Heart left ventricle (tissue), 16 donors: ENCODE measurements at regions not wholly inside any gene's neighbourhood (a gene's known extent, or its start where the extent isn't known, plus 50 kb on each side); places are given as distances from the start of the nearest gene placed in this dataset.

Source experiments
- ATAC-seq, 4 donors: fragments of 200-7000 bp; cut with Tn5 transposase; one replicate each; pipeline ENCODE4 v1.9.1; 2020 to 2022; ENCODE audit warnings: moderate library complexity in 4 of 4, mild to moderate bottlenecking in 3 of 4, moderate number of reproducible peaks in 1 of 4
- DNase-seq, 5 donors: peaks; one replicate each; pipeline ENCODE4 v3.0.0-alpha.2; 2020
- H3K27ac ChIP-seq, 12 donors: fragments of 200-600 bp; sonication (generic) in 4 of 12; one replicate each; pipeline versions ENCODE4 v1.5.0 to v1.8.0; 2016 to 2022; ENCODE audit warnings: mild to moderate bottlenecking in 2 of 12
- H3K27me3 ChIP-seq, 9 donors: fragments of 200-600 bp; sonication (generic) in 2 of 9; one replicate each; pipeline versions ENCODE4 v1.5.1 to v1.8.0; 2016 to 2022; ENCODE audit warnings: mild to moderate bottlenecking in 3 of 9
- H3K36me3 ChIP-seq, 9 donors: fragments of 200-600 bp; sonication (generic) in 2 of 9; one replicate each; pipeline versions ENCODE4 v1.5.0 to v1.8.0; 2018 to 2022; ENCODE audit warnings: mild to moderate bottlenecking in 2 of 9
- H3K4me1 ChIP-seq, 12 donors: fragments of 200-600 bp; sonication (generic) in 4 of 12; one replicate each; pipeline versions ENCODE4 v1.5.0 to v1.8.0; 2016 to 2022; ENCODE audit warnings: mild to moderate bottlenecking in 3 of 12
- H3K4me3 ChIP-seq, 12 donors: fragments of 200-600 bp; sonication (generic) in 4 of 12; one replicate each; pipeline versions ENCODE4 v1.5.0 to v1.8.0; 2017 to 2022; ENCODE audit warnings: mild to moderate bottlenecking in 9 of 12, moderate library complexity in 4 of 12
- H3K9me3 ChIP-seq, 12 donors: fragments of 200-600 bp; sonication (generic) in 4 of 12; one replicate each; pipeline versions ENCODE4 v1.5.0 to v1.8.0; 2016 to 2022; ENCODE audit warnings: mild to moderate bottlenecking in 1 of 12
- CTCF ChIP-seq, 12 donors: fragments of 200-600 bp; sonication (generic) in 4 of 12; IDR thresholded peaks; one replicate each; pipeline versions ENCODE4 v1.5.0 to v1.8.0; 2018 to 2022; ENCODE audit warnings: antibody characterized with exemption in 12 of 12, mild to moderate bottlenecking in 5 of 12
- POLR2A ChIP-seq, 2 donors: fragments of 450-650 bp; IDR thresholded peaks; one replicate each; pipeline ENCODE4 v1.6.1; 2017; ENCODE audit warnings: antibody characterized with exemption in 2 of 2, mild to moderate bottlenecking in 2 of 2, moderate library complexity in 2 of 2
- WGBS, 4 donors: extraction: QIAGEN DNeasy Blood & Tissue Kit in 2 of 4; methylation state at CpG; one replicate each; pipeline versions ENCODE4 v1.1.5 to v1.1.7; 2013 to 2018; 5-methylcytosine and 5-hydroxymethylcytosine counted together
- intact Hi-C, 10 donors: fragments of 100-400 bp; cut with DNase I; formaldehyde crosslinking; loops; one replicate each; pipeline versions ENCODE4 v1.11.1 to v1.14.2; 2022
- donor health status: ischemic (EF 13 %, LVEDD 7.1; RV severe dilation, severe dysfunction).
- donor health status: healthy with polysubstance abuse.
- donor health status: DM: no; HTN: yes; CAD: no.
- donor health status: DM: no; HTN: no; CAD: no.
- donor health status: ischemic (EF 25% LVEDD 6.9; RV normal size, moderate dysfunction).
- donor health status: ischemic (EF 25% LVEDD 5.7; RV mildly dilated, moderate dysfunction).
- donor health status: healthy.
- donor health status: DM: yes; HTN: yes; CAD: no.
- donor health status: ischemic (EF 35%, LVEDD 5.7; RV mildly dilated, moderate dysfunction).
- donor health status: nonischemic (EF 11% LVEDD 7.7; RV severe dilation, severe dysfunction).
- donor health status: DM: yes; HTN: yes; CAD: no.
- donor health status: PGD.
- donor health status: ischemic (EF 29% LVEDD 5.4; RV normal size, mild dysfunction).
- donor health status: nonischemic (EF 23%, LVEDD 6.1; RV moderate dilation, normal function).

DNA sequence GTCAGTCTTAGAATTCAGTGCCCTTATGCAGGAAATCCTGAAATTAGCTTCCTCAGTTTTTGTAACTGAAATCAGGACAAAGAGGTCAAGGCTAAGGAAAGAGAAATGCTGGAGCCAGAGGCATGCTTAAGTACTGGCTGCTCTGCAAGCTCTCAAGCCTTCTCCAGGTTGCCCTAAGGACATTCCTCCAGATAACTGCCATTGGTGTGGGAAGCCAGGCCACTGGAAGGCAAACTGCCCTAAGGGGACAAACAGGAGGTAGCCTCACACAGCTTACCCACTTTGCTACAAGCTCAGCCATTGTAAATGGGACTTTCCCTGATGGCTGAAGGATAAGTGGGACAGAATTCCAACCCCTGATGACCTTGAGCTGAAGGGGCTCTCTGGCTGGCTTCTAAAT is 606.9 kb upstream of the PCDH10 start:
- DNase-seq: no peak
- no peaks in the 10 kb centered on the region for H3K27me3 ChIP-seq
- no peaks in the 10 kb centered on the region for H3K36me3 ChIP-seq
- H3K9me3 ChIP-seq: peaks cover 0 to 10% (median 0%) of the 10 kb centered on the region in 12 donors
- H3K27ac ChIP-seq: no peak overlapping the region
- ATAC-seq: no peak
- TF ChIP-seq POLR2A (IDR thresholded peaks at IDR 0.05): no peak
- no peak overlapping the region for H3K4me3 ChIP-seq
- no peaks in the 10 kb centered on the region for H3K4me1 ChIP-seq
- intact Hi-C loops: no loop called here

- H3K4me1 ChIP-seq: no peaks in the 10 kb centered on the region
- 80 to 88% (median 87%) methylated on average over 4 of the region's 4 CpGs for WGBS, 4 donors
These were observed 600.6 kb upstream of the PCDH10 start for GRCh38 chr4:132548463-132548862.

DNA sequence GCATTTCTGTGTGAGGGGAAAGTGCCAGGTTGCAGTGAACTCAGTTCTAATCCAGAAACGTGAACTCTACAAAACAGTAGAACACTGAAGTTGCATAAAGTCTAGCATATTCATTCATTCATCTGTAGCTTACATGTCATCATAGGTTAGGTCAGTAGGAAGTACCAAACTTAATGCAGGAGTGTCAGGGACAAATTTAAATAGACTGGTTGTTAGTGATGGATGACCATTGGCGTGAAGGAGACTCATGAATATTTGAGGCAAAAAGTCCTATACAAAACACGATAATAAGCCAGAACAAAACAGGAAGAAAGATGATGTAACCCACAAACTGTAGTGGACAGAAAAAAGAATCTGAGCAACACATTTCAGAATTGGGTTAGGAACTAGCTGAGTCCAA is 592.8 kb upstream of the PCDH10 start:
- no peaks in the 10 kb centered on the region for H3K4me1 ChIP-seq
- H3K4me3 ChIP-seq: no peak overlapping the region
- H3K27ac ChIP-seq: no peak overlapping the region
- intact Hi-C loops: no loop called here
- no peaks in the 10 kb centered on the region for H3K36me3 ChIP-seq
- no peaks in the 10 kb centered on the region for H3K27me3 ChIP-seq
- H3K9me3 ChIP-seq: no peaks in the 10 kb centered on the region
- WGBS, 4 donors: 69 to 74% (median 72%) methylated on average over 3 of the region's 3 CpGs
- ATAC-seq (no peak), DNase-seq (no peak)
- TF ChIP-seq CTCF (IDR thresholded peaks at IDR 0.05) (no peak), POLR2A (IDR thresholded peaks at IDR 0.05) (no peak)

More at GRCh38 chr4:132548463-132548862, 600.6 kb upstream of the PCDH10 start:
- TF ChIP-seq POLR2A (IDR thresholded peaks at IDR 0.05) (no peak), CTCF (IDR thresholded peaks at IDR 0.05) (no peak)
- DNase-seq (no peak), ATAC-seq (no peak)
- peaks cover 0 to 7% (median 0%) of the 10 kb centered on the region in 12 donors for H3K9me3 ChIP-seq
- intact Hi-C loops: no loop called here
- H3K27ac ChIP-seq: no peak overlapping the region
- no peaks in the 10 kb centered on the region for H3K27me3 ChIP-seq
- H3K36me3 ChIP-seq: no peaks in the 10 kb centered on the region
- no peak overlapping the region for H3K4me3 ChIP-seq

- Histone ChIP-seq H3K4me3 (no peak overlapping the region), H3K9me3 (no peaks in the 10 kb centered on the region), H3K36me3 (no peaks in the 10 kb centered on the region), H3K4me1 (no peaks in the 10 kb centered on the region), H3K27ac (no peak overlapping the region), H3K27me3 (no peaks in the 10 kb centered on the region)
- ATAC-seq (no peak), DNase-seq (no peak)
- no peak for TF ChIP-seq CTCF (IDR thresholded peaks at IDR 0.05)
- TF ChIP-seq POLR2A (IDR thresholded peaks at IDR 0.05): no peak
- intact Hi-C loops: no loop called here
These were observed 591.4 kb upstream of the PCDH10 start for GRCh38 chr4:132557660-132558059.

DNA sequence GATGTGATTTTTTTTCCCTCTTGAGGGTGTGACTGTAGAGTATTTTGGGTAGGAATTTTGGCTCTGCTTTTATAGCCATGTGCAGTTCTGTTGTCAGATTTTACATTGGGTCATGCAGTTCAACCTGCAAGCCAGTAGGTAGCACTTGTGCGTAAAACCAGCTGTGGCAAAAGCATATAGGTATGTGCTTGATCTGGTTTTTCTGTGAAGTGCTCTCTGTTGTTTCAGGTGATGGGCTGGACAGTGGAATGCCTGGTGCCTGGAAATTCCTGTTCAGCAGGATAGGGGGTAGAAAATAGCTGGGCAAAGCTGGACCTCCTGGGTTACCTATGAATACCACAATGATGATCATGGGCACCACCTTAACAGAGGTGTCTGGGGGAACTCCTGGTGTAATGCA is 584.2 kb upstream of the PCDH10 start:
- Histone ChIP-seq H3K36me3 (no peaks in the 10 kb centered on the region), H3K27ac (no peak overlapping the region), H3K9me3 (no peaks in the 10 kb centered on the region), H3K4me3 (no peak overlapping the region), H3K27me3 (no peaks in the 10 kb centered on the region), H3K4me1 (no peaks in the 10 kb centered on the region)
- DNase-seq: no peak
- 93 to 100% (median 94%) methylated on average over 1 of the region's 1 CpG for WGBS, 4 donors
- TF ChIP-seq CTCF (IDR thresholded peaks at IDR 0.05) (no peak), POLR2A (IDR thresholded peaks at IDR 0.05) (no peak)
- intact Hi-C loops: no loop called here
- ATAC-seq: no peak
